PC-3 (cell line): ENCODE measurements at regions not wholly inside any gene's neighbourhood (a gene's known extent, or its start where the extent isn't known, plus 50 kb on each side); places are given as distances from the start of the nearest gene placed in this dataset.
"Not testable (repeated sequence)": the region's sequence is repeated elsewhere in the genome, so short reads cannot be mapped to it uniquely, and the experiment has no call there.

Source experiments
- ATAC-seq: fragments of 200-7000 bp; cut with Tn5 transposase; 2 replicates; pipeline ENCODE4 v1.9.1; 2020; ENCODE audit warnings: mild to moderate bottlenecking, moderate library complexity
- BruUV-seq: library from RNA; stranded (reverse); fragments of 400-500 nt; replicated peaks from 2 replicates; lab custom pipeline; 2021; lab: Mats Ljungman, UMichigan
- CTCF ChIA-PET: fragments of 300-600 bp; sonication (Branson Sonifier 250); formaldehyde crosslinking; loops from one replicate; lab custom pipeline; 2022; ENCODE audit warnings: antibody characterized with exemption; lab: Charles Lee
- POLR2A ChIA-PET: fragments of 300-600 bp; sonication (Branson Sonifier 250); formaldehyde crosslinking; loops from one replicate; lab custom pipeline; 2022; ENCODE audit warnings: antibody characterized with exemption; ENCODE audit not compliant: unreplicated experiment; lab: Charles Lee
- DNase-seq: peaks from one replicate; pipeline ENCODE4 v3.0.0-alpha.2; 2015
- H2AFZ ChIP-seq: fragments of 300-600 bp; sonication (generic); 2 replicates; pipeline ENCODE4 v1.6.0; 2016; ENCODE audit warnings: antibody characterized with exemption, low read length
- H3F3A ChIP-seq: fragments of 300-600 bp; sonication (generic); one replicate; pipeline ENCODE4 v1.6.0; 2017; ENCODE audit warnings: antibody characterized with exemption, low read length, control low read depth, mild to moderate bottlenecking; ENCODE audit not compliant: unreplicated experiment
- H3K27ac ChIP-seq: fragments of 300-600 bp; sonication (generic); 2 replicates; pipeline ENCODE4 v1.5.1; 2016; ENCODE audit warnings: mild to moderate bottlenecking, low read length
- H3K27me3 ChIP-seq: fragments of 300-600 bp; sonication (generic); 2 replicates; pipeline ENCODE4 v1.6.1; 2016; ENCODE audit warnings: low read length, mixed read lengths
- H3K36me3 ChIP-seq: fragments of 300-600 bp; sonication (generic); 2 replicates; pipeline ENCODE4 v1.6.1; 2016; ENCODE audit warnings: low read depth, mixed run types, low read length, mixed read lengths
- H3K4me1 ChIP-seq: fragments of 300-600 bp; sonication (generic); 2 replicates; pipeline ENCODE4 v1.5.1; 2016; ENCODE audit warnings: low read length; ENCODE audit not compliant: insufficient read depth
- H3K4me2 ChIP-seq: fragments of 300-600 bp; sonication (generic); 2 replicates; pipeline ENCODE4 v1.6.0; 2016; ENCODE audit warnings: low read length
- H3K4me3 ChIP-seq: fragments of 300-600 bp; sonication (generic); 2 replicates; pipeline ENCODE4 v1.5.1; 2016; ENCODE audit warnings: mild to moderate bottlenecking, low read length, mixed read lengths
- H3K79me2 ChIP-seq: fragments of 300-600 bp; sonication (generic); 2 replicates; pipeline ENCODE4 v1.6.1; 2017; ENCODE audit warnings: low read length, mixed read lengths
- H3K9ac ChIP-seq: fragments of 300-600 bp; sonication (generic); 2 replicates; pipeline ENCODE4 v1.6.0; 2016; ENCODE audit warnings: mild to moderate bottlenecking, low read length
- H3K9me2 ChIP-seq: fragments of 300-600 bp; sonication (generic); replicated peaks from 2 replicates; pipeline ENCODE4 v1.6.1; 2016; ENCODE audit warnings: mixed run types, low read length, mixed read lengths
- H3K9me3 ChIP-seq: fragments of 300-600 bp; sonication (generic); 2 replicates; pipeline ENCODE4 v1.6.1; 2016; ENCODE audit warnings: low read length, mixed read lengths
- H4K20me1 ChIP-seq: fragments of 300-600 bp; sonication (generic); 2 replicates; pipeline ENCODE4 v1.6.1; 2016; ENCODE audit warnings: low read length, mixed read lengths
- CTCF ChIP-seq: fragments of 300-600 bp; sonication (generic); conservative IDR thresholded peaks from 2 replicates; pipeline ENCODE4 v1.5.1; 2017; ENCODE audit warnings: antibody characterized with exemption, low read depth, mild to moderate bottlenecking, low read length
- EZH2 ChIP-seq: fragments of 300-600 bp; sonication (generic); IDR thresholded peaks from one replicate; pipeline ENCODE4 v1.6.1; 2017; ENCODE audit warnings: antibody characterized with exemption, mild to moderate bottlenecking, low read length; ENCODE audit not compliant: unreplicated experiment
- EZH2phosphoT487 ChIP-seq: fragments of 300-600 bp; sonication (generic); IDR thresholded peaks from 2 replicates; pipeline ENCODE4 v1.6.1; 2018; ENCODE audit warnings: mild to moderate bottlenecking, antibody characterized with exemption, low read length, borderline replicate concordance
- intact Hi-C: fragments of 100-400 bp; cut with micrococcal nuclease; formaldehyde crosslinking; loops from 2 replicates; pipeline ENCODE4 v1.9.0; 2023

DNA sequence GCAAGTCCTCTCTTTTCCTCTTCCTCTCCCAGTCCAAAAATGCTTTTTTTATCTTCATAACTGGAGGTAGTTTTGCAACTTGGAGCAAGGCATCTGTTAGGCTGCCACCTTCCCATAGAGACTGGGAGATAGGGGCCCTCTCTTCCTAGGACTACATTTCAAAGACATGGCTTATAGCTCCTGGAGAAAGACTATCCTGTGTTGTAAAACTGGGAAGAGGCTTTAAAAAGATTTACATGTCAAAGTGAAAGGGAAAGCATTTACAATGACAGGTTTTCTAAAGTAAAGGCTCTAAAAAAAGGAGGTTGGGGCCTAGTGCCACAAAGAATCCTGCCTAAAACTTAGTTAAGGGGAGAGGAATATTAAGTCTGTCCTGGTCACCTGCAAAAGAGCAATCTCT is 82.2 kb upstream of the SEMA3E start:
- Histone ChIP-seq H2AFZ (no peak overlapping the region), H3K27ac (no peak overlapping the region), H4K20me1 (no peaks in the 10 kb centered on the region), H3F3A (no peaks in the 10 kb centered on the region), H3K9ac (no peak overlapping the region), H3K4me1 (no peaks in the 10 kb centered on the region), H3K9me2 (no peaks in the 10 kb centered on the region), H3K4me3 (no peak overlapping the region), H3K4me2 (no peak overlapping the region), H3K27me3 (no peaks in the 10 kb centered on the region), H3K79me2 (no peaks in the 10 kb centered on the region), H3K9me3 (no peaks in the 10 kb centered on the region), H3K36me3 (no peaks in the 10 kb centered on the region)
- TF ChIP-seq EZH2: no peak
- TF ChIP-seq CTCF: no peak
- TF ChIP-seq EZH2phosphoT487: no peak
- ATAC-seq (no peak), DNase-seq (no peak)
- intact Hi-C loops: no loop called here
- BruUV-seq: no TSS peak
- CTCF ChIA-PET: no interaction called here
- POLR2A ChIA-PET: no interaction called here

- not testable (repeated sequence) for H4K20me1 ChIP-seq
These were observed 68.0 kb upstream of the SEMA3E start for GRCh38 chr7:83716923-83717322.

GRCh38 chr7:83708531-83708930 is 59.6 kb upstream of the SEMA3E start:
- H3K27me3 ChIP-seq: no peaks in the 10 kb centered on the region
- ChIA-PET POLR2A (no interaction called here), CTCF (no interaction called here)
- no peak overlapping the region for H3K4me2 ChIP-seq
- H3K9me3 ChIP-seq: no peaks in the 10 kb centered on the region
- H3K4me3 ChIP-seq: no peak overlapping the region
- no peaks in the 10 kb centered on the region for H3F3A ChIP-seq
- no peak overlapping the region for H3K9ac ChIP-seq
- peaks cover 10% of the 10 kb centered on the region for H3K4me1 ChIP-seq
- H3K27ac ChIP-seq: no peak overlapping the region
- BruUV-seq: no TSS peak
- no peak overlapping the region for H2AFZ ChIP-seq
- H3K36me3 ChIP-seq: no peaks in the 10 kb centered on the region
- TF ChIP-seq EZH2phosphoT487 (no peak), CTCF (no peak), EZH2 (no peak)
- H4K20me1 ChIP-seq: no peaks in the 10 kb centered on the region
- H3K9me2 ChIP-seq: no peaks in the 10 kb centered on the region
- H3K79me2 ChIP-seq: no peaks in the 10 kb centered on the region
- ATAC-seq (no peak), DNase-seq (no peak)
- intact Hi-C loops: no loop called here

More at GRCh38 chr7:83716923-83717322, 68.0 kb upstream of the SEMA3E start:
- H3K79me2 ChIP-seq, H3K36me3 ChIP-seq, CTCF ChIA-PET, H3F3A ChIP-seq, H3K4me1 ChIP-seq, H3K4me2 ChIP-seq, intact Hi-C loops, H3K9ac ChIP-seq, DNase-seq, H3K4me3 ChIP-seq, POLR2A ChIA-PET, BruUV-seq, H3K27me3 ChIP-seq, H3K27ac ChIP-seq, ATAC-seq, H3K9me2 ChIP-seq, H2AFZ ChIP-seq, H3K9me3 ChIP-seq: not testable (repeated sequence)
